GM18861 (cell line): ENCODE measurements at regions not wholly inside any gene's neighbourhood (a gene's known extent, or its start where the extent isn't known, plus 50 kb on each side); places are given as distances from the start of the nearest gene placed in this dataset.

Experiments used
- ATAC-seq: cut with Tn5 transposase; IDR thresholded peaks from one replicate; pipeline ENCODE4 v1.9.1; 2021; ENCODE audit not compliant: unreplicated experiment

- peak; percentile 82 for ATAC-seq
These were observed 137.1 kb downstream of the PJA1 start for GRCh38 chrX:69028006-69028760.

DNA sequence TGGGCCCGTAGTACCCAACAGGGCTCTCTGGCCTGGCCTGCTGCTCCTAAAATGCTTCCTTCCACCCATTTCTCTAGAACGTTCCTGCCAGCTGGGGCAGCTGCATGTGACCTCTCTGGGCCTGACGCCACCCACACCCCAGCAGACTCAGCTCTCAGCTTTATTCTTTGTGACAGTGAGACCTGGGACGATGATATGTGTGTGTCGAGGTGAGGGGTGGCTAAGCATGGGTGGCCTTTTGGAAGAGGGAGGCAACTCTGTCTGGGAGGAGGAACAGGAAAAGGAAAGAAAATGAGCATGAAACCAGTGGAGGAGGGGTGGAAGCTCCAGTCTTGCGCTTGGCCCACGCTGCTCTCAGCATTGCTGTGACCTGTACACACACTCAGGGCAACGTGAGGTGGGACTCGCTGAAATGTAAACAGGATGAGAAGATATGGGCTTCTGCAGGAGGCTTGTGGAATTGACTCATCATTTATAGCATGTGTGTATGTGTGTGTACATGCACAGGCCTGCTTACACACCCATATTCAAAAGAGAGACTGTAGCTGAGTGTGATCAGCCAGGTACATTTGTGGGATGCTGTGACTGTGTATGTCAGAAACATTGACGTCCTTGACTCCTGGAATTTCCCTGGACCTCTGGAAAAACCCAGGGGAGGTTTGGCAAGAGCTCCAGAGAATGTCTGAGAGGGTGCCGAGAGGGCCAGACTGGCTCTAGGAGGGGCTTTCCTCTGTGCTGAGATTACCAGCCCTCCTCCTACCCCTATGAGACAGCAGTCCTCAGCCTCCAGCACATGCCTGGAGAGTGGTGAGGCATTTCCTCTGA is 137.9 kb downstream of the PJA1 start:
- no peak for ATAC-seq

- no peak for ATAC-seq
These were observed 139.4 kb downstream of the PJA1 start for GRCh38 chrX:69025802-69026301.

DNA sequence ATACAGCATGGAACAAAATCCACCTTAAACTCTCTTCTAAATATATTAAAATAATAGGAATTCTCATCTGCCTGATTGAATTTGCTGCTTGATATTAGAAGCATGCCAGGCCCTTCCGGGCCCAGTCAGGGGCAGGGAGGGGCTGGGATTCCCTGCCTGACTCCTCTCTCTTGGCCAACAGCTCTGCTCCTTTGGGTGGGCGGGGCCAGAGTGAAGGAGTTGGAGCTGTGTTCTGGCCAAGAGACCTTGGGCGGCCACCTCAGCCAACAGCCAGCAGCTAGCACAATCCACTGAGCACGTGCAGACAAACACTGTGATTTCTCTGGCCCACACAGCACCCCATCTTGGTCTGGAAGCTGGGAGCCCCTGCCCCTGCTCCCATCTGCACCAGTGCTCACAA is 140.3 kb downstream of the PJA1 start:
- no peak for ATAC-seq

- ATAC-seq: no peak
These were observed 141.0 kb downstream of the PJA1 start for GRCh38 chrX:69024161-69024736.

DNA sequence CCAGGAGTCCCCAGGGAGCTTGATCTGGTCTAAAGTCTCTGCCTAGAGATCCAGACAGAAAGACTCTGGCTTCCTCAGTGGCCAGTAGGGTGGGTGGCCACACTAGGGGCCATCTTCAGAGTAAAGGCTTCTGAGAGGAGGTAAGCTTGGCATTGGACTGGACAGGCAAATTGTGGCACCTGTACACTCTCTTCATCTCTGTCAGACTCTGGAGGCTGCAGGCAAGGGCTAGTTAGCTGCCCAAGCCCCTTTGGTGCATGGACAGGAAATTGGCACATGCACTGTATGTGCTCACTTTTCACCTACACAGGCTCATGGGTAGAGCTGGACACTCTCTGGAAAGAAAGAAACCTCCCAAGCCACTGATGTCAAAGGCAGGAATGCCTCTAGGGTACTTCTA is 142.8 kb downstream of the PJA1 start:
- ATAC-seq: no peak

DNA sequence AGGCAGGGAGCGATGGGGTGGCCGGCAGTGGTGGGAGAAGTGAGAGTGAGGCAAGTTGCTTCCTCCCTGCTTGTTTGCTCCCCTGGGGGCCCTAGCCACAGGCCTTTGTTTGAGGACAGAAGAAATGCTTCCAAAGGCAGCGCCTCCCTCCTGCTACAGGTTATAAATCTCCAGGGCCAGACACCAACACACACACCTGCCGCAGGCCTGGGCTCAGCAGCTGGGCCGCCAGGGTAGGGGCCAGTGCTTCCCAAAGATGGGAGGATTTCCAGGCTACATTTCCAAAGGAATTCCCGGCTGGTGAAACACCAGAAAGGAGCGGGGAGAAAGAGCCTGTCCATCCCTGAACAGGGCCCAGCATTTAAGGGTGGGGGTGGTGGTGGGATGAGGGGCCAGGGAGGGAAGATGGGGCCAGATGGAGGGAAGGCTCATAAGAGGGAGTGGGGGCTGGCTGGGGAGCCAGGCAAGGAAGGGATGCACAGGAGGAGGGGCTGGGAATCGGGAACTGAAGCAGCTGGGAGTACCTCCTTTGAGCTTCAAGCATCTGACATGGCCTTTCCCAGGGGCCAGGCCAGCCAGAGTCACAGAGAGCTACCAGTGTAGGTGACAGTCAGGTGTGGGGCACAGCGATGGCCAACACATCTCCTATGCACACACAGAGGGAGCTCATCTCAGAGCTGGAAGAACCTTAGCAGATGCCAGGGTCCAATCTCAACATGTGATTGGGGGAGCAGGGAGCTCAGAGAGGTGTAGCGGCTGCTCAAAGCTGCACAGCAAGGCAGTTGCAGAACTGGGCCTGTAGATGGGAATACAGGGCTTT is 143.9 kb downstream of the PJA1 start:
- no peak for ATAC-seq

- no peak for ATAC-seq
These were observed 144.9 kb downstream of the PJA1 start for GRCh38 chrX:69020316-69020715.

DNA sequence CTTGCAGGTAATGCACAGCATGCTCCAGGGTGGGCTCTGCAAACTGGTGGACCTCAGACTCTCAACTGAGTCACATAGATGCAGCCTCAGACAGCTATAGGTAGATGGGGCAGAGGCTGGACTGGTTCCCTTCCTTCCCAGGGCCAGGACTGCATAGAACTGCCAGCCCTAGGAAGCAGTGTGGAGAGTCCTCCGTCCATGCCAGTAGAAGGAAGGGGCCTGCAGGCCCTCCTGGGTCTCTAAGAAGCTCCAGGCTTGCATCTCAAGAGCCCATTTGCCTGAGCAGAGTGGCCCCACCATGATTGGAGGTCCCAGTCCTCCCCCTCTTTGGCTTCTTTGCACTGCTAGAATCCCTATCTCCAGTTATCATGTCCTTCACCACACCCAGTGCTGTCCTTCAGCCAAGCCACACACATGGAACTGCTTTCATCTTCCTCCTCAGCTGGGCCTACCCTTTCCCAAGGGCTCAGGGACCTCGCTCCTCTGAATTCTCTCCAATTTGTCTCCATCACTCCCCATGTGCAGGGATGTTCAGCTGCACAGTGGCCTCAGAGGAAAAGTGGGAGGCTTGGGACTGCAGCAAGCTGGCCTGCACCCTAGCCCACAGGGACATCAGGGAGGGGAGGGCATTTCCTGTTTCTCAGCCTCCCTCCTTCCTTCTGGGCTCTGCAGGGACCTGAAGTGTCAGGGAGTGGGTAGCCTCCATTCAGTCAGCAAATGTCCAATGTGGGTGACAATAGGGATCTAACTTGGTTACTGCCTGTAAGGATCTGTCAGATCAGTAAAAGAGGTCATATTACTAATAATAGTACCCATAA is 146.0 kb downstream of the PJA1 start:
- no peak for ATAC-seq

- no peak for ATAC-seq
These were observed 146.7 kb downstream of the PJA1 start for GRCh38 chrX:69018416-69019072.

DNA sequence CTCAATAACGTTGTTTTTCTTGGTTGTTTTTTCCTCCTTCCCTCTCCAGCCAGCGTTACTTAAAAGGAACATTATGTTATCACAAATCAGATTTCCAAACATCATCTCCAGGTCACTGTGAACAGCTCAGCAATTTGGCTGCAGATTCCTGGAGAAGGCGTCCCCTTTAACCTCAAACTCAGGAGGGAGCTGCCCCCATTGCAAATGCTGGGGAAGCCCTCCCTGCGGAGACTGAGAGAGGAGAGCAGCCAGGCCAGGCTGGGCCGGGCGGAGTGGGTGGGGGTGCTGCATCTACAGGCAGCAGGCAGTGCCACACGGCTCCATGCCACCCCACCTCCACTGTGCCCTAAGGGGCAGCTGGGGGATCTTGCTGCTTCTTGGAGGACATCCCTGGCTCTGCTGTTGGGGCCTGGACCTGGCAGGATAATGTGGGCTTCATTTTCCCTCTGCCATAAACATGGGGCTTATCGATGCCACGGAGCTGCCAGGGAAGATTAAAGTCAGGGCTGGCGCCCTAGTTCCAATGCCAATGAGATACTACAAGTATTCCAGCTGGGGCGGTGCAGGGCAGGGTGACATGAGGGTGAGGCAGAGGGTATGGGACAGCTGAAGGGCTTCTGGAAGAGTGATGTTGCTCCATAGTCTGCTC is 148.8 kb downstream of the PJA1 start:
- ATAC-seq: no peak

GRCh38 chrX:69015564-69016292 is 149.5 kb downstream of the PJA1 start:
- no peak for ATAC-seq

- no peak for ATAC-seq
These were observed 150.1 kb downstream of the PJA1 start for GRCh38 chrX:69015156-69015555.

DNA sequence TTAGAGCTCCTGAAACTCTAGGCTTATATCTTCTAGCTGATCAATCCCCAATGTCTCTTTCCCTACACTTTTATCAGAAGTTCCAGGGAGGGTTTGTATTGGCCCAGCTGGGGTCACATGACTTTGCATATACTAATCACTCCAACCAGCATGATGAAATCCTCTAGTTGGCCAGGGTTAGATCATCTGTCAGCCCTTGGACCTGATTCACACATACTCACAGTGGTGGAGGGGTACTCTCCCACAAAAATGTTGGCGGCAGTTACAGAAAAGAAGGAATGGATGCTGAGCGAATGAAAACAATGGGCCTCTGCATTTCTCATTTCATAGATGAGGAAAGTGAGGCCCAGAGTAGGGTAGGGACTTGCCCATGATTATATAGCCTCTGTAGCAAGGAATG is 151.1 kb downstream of the PJA1 start:
- ATAC-seq: no peak

- no peak for ATAC-seq
These were observed 154.9 kb downstream of the PJA1 start for GRCh38 chrX:69010339-69010738.

DNA sequence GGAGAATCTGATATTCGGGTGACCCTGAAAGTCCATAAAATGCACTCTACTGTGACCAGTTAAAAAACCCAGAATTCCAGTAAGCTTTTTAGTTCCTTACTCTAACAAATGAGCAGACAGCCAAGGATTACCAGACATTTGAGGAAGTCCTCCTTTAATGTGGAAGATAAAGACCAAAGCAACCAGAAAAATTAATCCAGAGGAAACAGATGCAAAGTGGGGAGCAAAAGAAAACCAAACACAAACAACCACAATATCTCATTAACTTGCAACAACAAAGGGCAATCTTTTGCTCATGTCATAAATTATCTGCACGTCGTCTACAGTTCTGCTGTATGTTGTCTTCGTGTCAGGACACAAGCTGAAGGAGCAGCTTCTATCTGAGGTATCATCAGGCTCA is 164.4 kb downstream of the PJA1 start:
- no peak for ATAC-seq

DNA sequence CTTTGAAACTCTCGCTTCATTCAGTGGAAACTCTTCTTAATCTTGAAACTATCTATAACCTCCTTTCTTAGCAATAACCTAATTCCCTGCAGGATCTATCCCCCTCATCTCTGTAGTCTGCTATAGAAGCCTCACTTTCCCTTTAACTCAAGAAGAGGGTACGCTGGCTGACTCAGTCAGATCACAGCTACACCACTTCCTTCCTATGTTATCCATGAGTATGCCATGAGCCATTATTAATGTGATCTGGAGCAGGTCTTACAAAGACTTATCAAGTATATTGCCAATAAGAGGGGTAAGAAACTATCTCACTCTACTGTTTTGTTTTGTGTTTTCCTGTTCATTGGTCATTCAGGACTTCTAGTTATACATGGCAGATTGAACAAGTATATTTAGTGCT is 165.3 kb downstream of the PJA1 start:
- ATAC-seq: no peak

GRCh38 chrX:68999356-68999755 is 165.9 kb downstream of the PJA1 start:
- no peak for ATAC-seq
